VCaP (cell line): ENCODE measurements at regions not wholly inside any gene's neighbourhood (a gene's known extent, or its start where the extent isn't known, plus 50 kb on each side); places are given as distances from the start of the nearest gene placed in this dataset.

Experiments used
- H3K27ac ChIP-seq: fragments of 450-650 bp; 2 replicates; pipeline ENCODE4 v1.5.1; 2017
- TF ChIP-seq, protein P1 (sequence below): fragments of 450-650 bp; conservative IDR thresholded peaks from 2 replicates; pipeline ENCODE4 v1.5.1; 2017; ENCODE audit warnings: mild to moderate bottlenecking, moderate library complexity

DNA sequence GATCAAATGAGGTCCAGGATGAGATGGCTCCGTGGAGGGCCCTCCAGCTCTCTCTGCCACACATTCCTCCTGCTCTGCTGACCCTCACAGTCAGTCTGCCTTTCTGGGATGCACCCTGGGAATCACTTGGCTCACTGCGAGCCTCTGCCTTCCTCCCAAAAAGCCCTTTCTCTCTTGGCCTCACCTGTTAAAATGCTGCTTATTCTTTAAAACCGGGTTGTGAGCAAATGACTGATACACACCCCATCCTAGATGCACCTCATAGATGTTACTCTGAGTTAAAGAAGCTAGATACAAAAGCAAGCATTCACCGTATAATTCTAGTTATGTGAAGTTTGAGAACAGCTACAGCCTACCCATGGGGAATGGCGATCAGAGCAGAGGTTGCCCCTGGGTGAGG, 167.7 kb upstream of the MYCN start:
- TF ChIP-seq, protein P1, sequence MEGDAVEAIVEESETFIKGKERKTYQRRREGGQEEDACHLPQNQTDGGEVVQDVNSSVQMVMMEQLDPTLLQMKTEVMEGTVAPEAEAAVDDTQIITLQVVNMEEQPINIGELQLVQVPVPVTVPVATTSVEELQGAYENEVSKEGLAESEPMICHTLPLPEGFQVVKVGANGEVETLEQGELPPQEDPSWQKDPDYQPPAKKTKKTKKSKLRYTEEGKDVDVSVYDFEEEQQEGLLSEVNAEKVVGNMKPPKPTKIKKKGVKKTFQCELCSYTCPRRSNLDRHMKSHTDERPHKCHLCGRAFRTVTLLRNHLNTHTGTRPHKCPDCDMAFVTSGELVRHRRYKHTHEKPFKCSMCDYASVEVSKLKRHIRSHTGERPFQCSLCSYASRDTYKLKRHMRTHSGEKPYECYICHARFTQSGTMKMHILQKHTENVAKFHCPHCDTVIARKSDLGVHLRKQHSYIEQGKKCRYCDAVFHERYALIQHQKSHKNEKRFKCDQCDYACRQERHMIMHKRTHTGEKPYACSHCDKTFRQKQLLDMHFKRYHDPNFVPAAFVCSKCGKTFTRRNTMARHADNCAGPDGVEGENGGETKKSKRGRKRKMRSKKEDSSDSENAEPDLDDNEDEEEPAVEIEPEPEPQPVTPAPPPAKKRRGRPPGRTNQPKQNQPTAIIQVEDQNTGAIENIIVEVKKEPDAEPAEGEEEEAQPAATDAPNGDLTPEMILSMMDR, result no peak
- H3K27ac ChIP-seq, result no peak overlapping the region

DNA sequence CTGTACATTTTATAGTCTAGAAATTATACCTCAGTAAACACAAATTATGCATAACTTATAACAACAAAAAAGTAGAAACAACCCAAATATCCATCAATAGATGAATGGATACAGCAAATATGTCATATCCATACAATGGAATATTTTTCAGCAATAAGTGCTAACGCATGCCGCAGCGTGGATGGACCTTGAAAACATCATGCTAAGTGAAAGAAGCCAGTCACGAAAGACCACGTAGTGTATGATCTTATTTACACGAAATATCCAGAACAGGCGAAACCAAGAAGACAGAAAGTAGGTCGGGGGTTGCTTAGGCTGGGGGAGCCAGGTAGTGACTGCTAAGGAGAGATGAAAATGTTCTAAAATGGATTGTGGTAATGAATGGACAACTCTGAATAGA, 167.1 kb upstream of the MYCN start:
- TF ChIP-seq, protein P1, result no peak
- no peak overlapping the region for H3K27ac ChIP-seq

DNA sequence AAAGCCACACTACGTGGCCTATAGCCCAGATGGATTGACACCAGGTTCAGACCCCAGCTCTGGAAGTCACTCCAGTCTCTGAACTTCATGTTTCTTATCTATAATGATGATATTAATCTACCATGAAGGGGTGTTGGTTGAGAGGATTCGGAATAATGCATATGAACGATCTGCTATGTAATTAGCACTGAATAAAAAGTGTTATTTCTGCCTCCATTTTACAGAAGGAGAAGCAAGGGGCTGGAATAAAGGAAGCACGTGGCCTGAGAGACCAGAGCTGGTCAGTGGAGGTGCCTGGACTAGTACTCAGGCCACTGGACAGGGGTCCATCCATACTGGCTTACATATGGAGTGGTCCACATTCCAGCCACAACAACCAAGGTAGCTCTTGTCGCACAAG, 166.5 kb upstream of the MYCN start:
- TF ChIP-seq, protein P1, result no peak
- H3K27ac ChIP-seq, result no peak overlapping the region

DNA sequence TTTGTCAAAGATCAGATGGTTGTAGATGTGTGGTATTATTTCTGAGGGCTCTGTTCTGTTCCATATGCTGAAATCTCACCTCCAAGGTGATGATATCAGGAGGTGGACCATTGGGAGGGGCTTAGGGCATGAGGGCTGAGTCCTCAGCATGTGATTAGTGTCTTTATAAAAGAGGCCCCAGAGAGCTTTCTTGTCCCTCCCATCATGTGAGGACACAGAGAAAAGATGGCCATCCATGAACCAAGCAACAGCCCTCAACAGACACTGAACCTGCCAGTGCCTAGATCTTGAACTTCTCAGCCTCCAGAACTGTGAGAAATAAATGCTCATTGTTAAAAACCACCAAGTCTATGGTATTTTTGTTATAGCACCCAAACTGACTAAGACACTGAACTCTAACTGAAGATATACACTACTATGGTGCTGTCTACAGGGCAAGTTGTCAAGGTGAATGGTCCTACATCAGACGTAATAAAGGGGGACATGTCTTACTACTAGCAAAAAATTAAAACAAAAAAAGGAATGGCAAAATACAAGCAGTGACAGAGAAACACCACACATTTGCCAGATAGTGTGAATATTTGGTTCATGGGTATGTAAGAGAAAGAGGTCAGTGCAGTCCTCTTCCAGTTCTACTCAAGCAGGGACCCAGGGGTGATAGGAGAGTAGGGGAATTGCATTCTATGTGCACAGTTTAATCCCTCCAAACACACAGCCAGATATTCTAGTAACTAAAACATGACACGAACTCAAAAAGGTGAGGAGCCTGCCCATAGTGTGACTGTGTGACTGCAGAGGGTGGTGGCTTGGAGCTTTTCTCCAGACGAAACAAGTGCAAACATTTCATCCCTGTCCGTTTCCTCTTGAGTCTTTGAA, 164.4 kb upstream of the MYCN start:
- H3K27ac ChIP-seq, result no peak overlapping the region
- TF ChIP-seq, protein P1, result no peak

DNA sequence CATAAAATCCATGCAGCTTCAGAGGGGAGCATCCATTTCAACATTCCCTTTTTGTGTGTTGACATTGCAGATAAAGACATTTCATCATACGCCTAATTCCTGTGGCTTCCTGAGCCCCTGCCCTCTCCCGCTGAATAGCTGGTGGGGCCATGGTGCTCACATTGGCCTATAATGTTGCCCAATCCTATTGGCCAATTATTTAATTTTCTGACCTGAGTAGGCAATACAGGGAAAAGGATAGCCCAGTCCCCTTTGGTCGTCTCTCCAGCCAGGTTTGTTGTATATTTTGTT, 163.8 kb upstream of the MYCN start:
- no peak overlapping the region for H3K27ac ChIP-seq
- TF ChIP-seq, protein P1, result no peak

DNA sequence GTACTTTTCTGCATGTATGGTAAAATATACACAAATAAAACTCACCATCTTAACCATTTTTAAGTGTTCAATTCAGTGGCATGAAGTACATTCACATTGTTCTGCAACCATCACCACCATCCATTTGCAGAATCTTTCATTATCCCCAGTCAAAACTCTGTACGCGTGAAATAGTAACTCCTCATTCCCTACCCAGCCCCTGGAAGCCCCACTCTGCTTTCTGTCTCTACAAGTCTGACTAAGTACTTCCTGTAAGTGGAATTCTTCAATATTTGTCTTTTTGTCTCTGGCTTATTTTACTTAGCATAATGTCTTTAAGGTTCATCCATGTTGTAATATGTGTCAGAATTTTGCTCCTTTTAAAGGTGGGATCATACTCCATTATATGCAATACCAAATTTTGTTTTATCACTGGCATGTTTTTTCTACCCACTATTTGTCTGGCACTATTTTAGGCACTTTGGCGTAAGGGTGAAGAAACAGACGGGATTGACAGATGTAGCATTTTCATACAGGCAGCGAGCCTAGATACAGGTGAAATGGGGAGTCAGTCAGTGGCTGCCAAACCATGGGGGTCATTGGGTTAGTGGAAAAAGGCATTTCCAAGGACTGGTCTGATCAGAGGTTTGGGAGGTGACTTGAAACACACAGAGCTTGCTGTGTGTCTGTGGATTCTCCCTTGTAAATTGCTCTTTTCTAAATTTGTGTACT, 163.2 kb upstream of the MYCN start:
- no peak overlapping the region for H3K27ac ChIP-seq
- TF ChIP-seq, protein P1, result no peak

DNA sequence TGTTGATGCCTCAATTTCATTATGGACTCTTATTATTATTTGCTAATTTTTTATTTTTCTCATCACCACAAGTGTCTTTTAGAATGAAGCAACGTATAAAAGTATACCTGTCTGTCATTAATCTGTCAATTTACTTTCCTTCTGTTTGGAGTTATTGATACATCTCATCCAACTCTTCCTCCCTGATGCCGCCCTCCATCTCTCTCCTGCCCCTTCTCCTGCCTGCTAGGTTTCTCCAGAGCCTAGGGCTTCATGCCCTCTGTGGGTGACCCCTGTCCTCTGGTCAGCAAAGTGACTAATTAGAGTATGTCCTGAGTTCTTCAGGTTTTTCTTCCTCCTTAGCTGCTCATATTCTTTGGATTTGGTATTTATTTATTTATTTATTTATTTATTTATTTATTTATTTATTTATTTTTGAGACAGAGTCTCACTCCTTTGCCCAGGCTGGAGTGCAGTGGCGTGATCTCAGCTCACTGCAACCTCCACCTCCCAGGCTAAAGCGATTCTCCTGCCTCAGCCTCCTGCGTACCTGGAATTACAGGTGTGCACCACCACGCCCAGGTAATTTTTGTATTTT, 162.5 kb upstream of the MYCN start:
- no peak overlapping the region for H3K27ac ChIP-seq
- TF ChIP-seq, protein P1, result no peak
